Islet of Langerhans (tissue), 1 donor: ENCODE measurements at regions not wholly inside any gene's neighbourhood (a gene's known extent, or its start where the extent isn't known, plus 50 kb on each side); places are given as distances from the start of the nearest gene placed in this dataset.
"Not testable (repeated sequence)": the region's sequence is repeated elsewhere in the genome, so short reads cannot be mapped to it uniquely, and the experiment has no call there.

Experiments used
- FAIRE-seq: peaks from one replicate; lab custom pipeline; 2011; peaks lifted over from hg19 to GRCh38; lab: Jason Lieb, UNC

- not testable (repeated sequence) for FAIRE-seq
These were observed 222.8 kb upstream of the CCL2 start for GRCh38 chr17:34032305-34032704.

GRCh38 chr17:34038786-34039185 lies 216.3 kb upstream of the CCL2 start:
- FAIRE-seq: not testable (repeated sequence)

GRCh38 chr17:34039213-34039612 lies 215.9 kb upstream of the CCL2 start:
- FAIRE-seq: not testable (repeated sequence)

- not testable (repeated sequence) for FAIRE-seq
These were observed 215.1 kb upstream of the CCL2 start for GRCh38 chr17:34039759-34040555.

- FAIRE-seq: no peak
These were observed 209.1 kb upstream of the CCL2 start for GRCh38 chr17:34045990-34046389.

GRCh38 chr17:34051046-34051445 lies 204.0 kb upstream of the CCL2 start:
- FAIRE-seq: no peak

- no peak for FAIRE-seq
These were observed 200.6 kb upstream of the CCL2 start for GRCh38 chr17:34054495-34054894.

- FAIRE-seq: no peak
These were observed 199.5 kb upstream of the CCL2 start for GRCh38 chr17:34055606-34056005.

GRCh38 chr17:34059423-34060220 lies 195.5 kb upstream of the CCL2 start:
- FAIRE-seq: no peak

- no peak for FAIRE-seq
These were observed 188.6 kb upstream of the CCL2 start for GRCh38 chr17:34066528-34066927.

- FAIRE-seq: no peak
These were observed 188.1 kb upstream of the CCL2 start for GRCh38 chr17:34067011-34067410.

- FAIRE-seq: no peak
These were observed 186.5 kb upstream of the CCL2 start for GRCh38 chr17:34068571-34068970.

- no peak for FAIRE-seq
These were observed 184.4 kb upstream of the CCL2 start for GRCh38 chr17:34070712-34071111.

GRCh38 chr17:34071886-34072420 lies 183.1 kb upstream of the CCL2 start:
- FAIRE-seq: no peak

GRCh38 chr17:34075076-34075475 lies 180.0 kb upstream of the CCL2 start:
- FAIRE-seq: no peak

GRCh38 chr17:34076743-34077631 lies 178.1 kb upstream of the CCL2 start:
- peak; percentile 27 for FAIRE-seq

- FAIRE-seq: no peak
These were observed 173.8 kb upstream of the CCL2 start for GRCh38 chr17:34081269-34081668.

GRCh38 chr17:34082404-34082803 lies 172.7 kb upstream of the CCL2 start:
- FAIRE-seq: no peak

GRCh38 chr17:34089042-34089441 lies 166.0 kb upstream of the CCL2 start:
- FAIRE-seq: not testable (repeated sequence)

GRCh38 chr17:34090593-34090992 lies 164.5 kb upstream of the CCL2 start:
- FAIRE-seq: no peak

- no peak for FAIRE-seq
These were observed 163.1 kb upstream of the CCL2 start for GRCh38 chr17:34091975-34092374.

- FAIRE-seq: no peak
These were observed 160.0 kb upstream of the CCL2 start for GRCh38 chr17:34095106-34095505.
